Gastroesophageal sphincter (tissue), 4 donors: ENCODE measurements at regions not wholly inside any gene's neighbourhood (a gene's known extent, or its start where the extent isn't known, plus 50 kb on each side); places are given as distances from the start of the nearest gene placed in this dataset.
A peak's percentile ranks its signal among the peaks of the same experiment; 100 is the strongest.

ENCODE experiments used
- ATAC-seq: fragments of 150-250 bp; one replicate; pipeline ENCODE4 v1.9.1; 2016; ENCODE audit warnings: mild to moderate bottlenecking, moderate library complexity
- H3K27ac ChIP-seq, 4 donors: fragments of 200-600 bp; sonication (generic) in 3 of 4; 1 replicate in 3 of 4; 2 replicates in 1 of 4; pipeline ENCODE4 v1.5.1; 2016 to 2019
- H3K27me3 ChIP-seq: fragments of 200-600 bp; sonication (generic); one replicate; pipeline ENCODE4 v1.5.1; 2019
- H3K36me3 ChIP-seq, 2 donors: fragments of 200-600 bp; sonication (generic); one replicate each; pipeline ENCODE4 v1.5.1; 2019; ENCODE audit warnings: control low read depth in 1 of 2
- H3K4me1 ChIP-seq, 3 donors: fragments of 200-600 bp; sonication (generic); 1 replicate in 2 of 3; 2 replicates in 1 of 3; pipeline ENCODE4 v1.5.1; 2016 to 2019; ENCODE audit warnings: control low read depth in 2 of 3
- H3K4me3 ChIP-seq, 2 donors: fragments of 200-600 bp; sonication (generic); one replicate each; pipeline ENCODE4 v1.5.1; 2019; ENCODE audit warnings: mild to moderate bottlenecking in 1 of 2, moderate library complexity in 1 of 2
- H3K9me3 ChIP-seq, 3 donors: fragments of 200-600 bp; sonication (generic); one replicate each; pipeline ENCODE4 v1.5.1; 2017 to 2019; ENCODE audit warnings: control low read depth in 2 of 3
- EP300 ChIP-seq: sonication (generic); formaldehyde crosslinking; IDR thresholded peaks from one replicate; pipeline ENCODE4 v1.6.1; 2017; ENCODE audit warnings: antibody characterized with exemption, mild to moderate bottlenecking
- POLR2A ChIP-seq, 2 donors: fragments of 450-650 bp; IDR thresholded peaks; one replicate each; pipeline ENCODE4 v1.6.1; 2017; ENCODE audit warnings: antibody characterized with exemption in 2 of 2, mild to moderate bottlenecking in 2 of 2, moderate library complexity in 1 of 2
- POLR2AphosphoS5 ChIP-seq: sonication (generic); formaldehyde crosslinking; IDR thresholded peaks from one replicate; pipeline ENCODE4 v1.6.1; 2017; ENCODE audit warnings: antibody characterized with exemption
- WGBS, 2 donors: methylation state at CpG; one replicate each; pipeline ENCODE4 v1.1.5; 2018; ENCODE audit warnings: low coverage in 1 of 2; 5-methylcytosine and 5-hydroxymethylcytosine counted together
- TF ChIP-seq, protein P1 (sequence below), 4 experiments: fragments of 200-600 bp in 2 of 4; fragments of 450-650 bp in 2 of 4; sonication (generic) in 1 of 4; IDR thresholded peaks; one replicate each; pipeline ENCODE4 v1.5.1; 2017 to 2019; ENCODE audit warnings: antibody characterized with exemption in 4 of 4, mild to moderate bottlenecking in 2 of 4, moderate library complexity in 2 of 4

DNA sequence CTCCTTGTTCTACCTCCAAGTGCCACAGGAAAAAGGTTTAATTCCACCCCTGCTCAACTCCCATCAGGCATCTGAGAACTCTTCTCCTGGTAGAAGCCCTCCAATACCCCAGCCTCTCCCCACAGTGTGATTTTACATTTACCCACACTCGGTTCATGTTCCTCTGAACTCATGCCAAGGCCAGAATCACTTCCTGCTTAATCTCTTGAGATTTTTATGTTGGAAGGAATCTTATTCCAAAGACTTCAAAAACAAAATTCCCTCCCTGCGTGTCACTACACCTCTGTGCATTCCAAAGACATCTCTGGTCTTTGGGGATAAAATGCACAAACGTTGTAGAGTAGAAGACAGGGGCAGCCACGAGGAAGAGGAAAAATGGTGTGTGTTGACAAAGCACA lies 186.8 kb downstream of the ACTL7B start:
- no peaks in the 10 kb centered on the region for H3K27me3 ChIP-seq
- ATAC-seq, result no peak
- TF ChIP-seq POLR2A (IDR thresholded peaks at IDR 0.05), result no peak
- TF ChIP-seq EP300, result no peak
- TF ChIP-seq POLR2AphosphoS5, result no peak
- TF ChIP-seq, protein P1, sequence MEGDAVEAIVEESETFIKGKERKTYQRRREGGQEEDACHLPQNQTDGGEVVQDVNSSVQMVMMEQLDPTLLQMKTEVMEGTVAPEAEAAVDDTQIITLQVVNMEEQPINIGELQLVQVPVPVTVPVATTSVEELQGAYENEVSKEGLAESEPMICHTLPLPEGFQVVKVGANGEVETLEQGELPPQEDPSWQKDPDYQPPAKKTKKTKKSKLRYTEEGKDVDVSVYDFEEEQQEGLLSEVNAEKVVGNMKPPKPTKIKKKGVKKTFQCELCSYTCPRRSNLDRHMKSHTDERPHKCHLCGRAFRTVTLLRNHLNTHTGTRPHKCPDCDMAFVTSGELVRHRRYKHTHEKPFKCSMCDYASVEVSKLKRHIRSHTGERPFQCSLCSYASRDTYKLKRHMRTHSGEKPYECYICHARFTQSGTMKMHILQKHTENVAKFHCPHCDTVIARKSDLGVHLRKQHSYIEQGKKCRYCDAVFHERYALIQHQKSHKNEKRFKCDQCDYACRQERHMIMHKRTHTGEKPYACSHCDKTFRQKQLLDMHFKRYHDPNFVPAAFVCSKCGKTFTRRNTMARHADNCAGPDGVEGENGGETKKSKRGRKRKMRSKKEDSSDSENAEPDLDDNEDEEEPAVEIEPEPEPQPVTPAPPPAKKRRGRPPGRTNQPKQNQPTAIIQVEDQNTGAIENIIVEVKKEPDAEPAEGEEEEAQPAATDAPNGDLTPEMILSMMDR (IDR thresholded peaks at IDR 0.05), result no peak
- no peaks in the 10 kb centered on the region for H3K9me3 ChIP-seq
- H3K4me3 ChIP-seq, result no peak overlapping the region
- no peaks in the 10 kb centered on the region for H3K36me3 ChIP-seq
- H3K27ac ChIP-seq, result no peak overlapping the region
- 30 to 38% methylated on average over 3 to 4 of the region's 4 CpGs for WGBS, 2 donors
- no peaks in the 10 kb centered on the region for H3K4me1 ChIP-seq

DNA sequence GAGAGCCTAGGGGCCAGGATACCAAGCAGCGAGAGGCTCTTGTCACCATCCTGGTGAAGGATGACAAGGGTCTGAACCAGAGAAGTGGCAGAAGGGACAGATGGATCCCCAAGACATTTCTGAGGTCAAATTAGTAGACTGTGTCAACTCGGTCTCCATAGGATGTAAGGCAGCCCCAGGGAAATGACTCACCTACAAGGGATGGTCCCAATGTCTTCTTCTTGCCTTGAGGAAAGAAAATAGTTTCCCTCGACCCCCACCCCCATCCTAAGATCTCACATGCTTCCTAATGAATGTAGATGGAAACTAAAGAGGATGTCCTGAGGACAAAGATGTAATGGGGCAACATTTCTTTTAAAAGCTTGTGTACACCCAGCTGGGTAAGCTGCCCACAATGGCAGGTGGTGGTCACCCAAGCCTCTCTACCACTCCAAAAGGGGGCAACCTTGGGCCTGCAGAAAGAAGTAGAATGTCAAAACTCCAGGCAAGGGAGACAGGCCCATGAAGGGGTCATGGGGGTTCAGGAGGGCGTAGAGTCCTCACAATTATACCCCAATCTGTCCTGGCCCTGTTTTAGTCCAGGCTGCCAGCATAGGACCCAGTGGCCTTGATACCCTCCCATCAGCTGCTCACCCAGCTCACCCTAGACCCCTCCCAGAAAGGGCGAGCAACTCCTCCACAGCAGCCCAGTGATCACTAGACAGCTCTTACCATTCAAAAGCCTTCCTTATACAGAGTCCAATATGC lies 187.4 kb downstream of the ACTL7B start:
- no peaks in the 10 kb centered on the region for H3K9me3 ChIP-seq
- H3K27ac ChIP-seq, result no peak overlapping the region
- H3K4me1 ChIP-seq, result no peaks in the 10 kb centered on the region
- no peak overlapping the region for H3K4me3 ChIP-seq
- no peak for ATAC-seq
- no peaks in the 10 kb centered on the region for H3K36me3 ChIP-seq
- TF ChIP-seq POLR2AphosphoS5 (no peak), POLR2A (IDR thresholded peaks at IDR 0.05) (no peak), EP300 (no peak)
- TF ChIP-seq, protein P1 (IDR thresholded peaks at IDR 0.05), result no peak
- H3K27me3 ChIP-seq, result no peaks in the 10 kb centered on the region
- 74 to 80% methylated on average over 2 to 4 of the region's 5 CpGs for WGBS, 2 donors

DNA sequence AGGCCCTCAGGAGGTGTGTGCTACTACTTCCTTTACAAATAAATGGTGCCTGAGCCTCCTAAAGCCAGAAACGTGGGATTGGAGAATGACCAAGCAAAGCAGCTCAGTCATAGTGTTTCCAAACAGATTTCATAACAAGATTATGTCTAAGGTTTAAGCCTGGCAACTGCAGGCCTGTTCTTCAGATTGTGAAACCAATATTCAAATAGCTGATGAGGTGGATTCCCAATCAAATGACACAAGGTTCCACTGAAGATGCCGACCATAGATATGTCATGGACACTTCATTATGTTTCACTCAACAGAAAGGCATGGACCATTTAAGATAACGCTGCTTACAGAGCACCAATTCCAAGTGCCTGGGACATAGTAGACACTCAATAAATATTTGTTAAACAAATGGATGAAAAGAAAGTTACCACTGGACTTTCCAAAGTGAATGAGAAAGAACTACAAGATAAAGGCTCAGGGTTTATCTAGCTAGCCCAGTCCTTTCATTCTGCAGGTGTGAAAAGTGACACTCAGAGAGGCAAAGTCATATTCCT lies 189.5 kb downstream of the ACTL7B start:
- TF ChIP-seq POLR2A (IDR thresholded peaks at IDR 0.05), result no peak
- no peak for TF ChIP-seq POLR2AphosphoS5
- TF ChIP-seq, protein P1 (IDR thresholded peaks at IDR 0.05), result no peak
- no peak for TF ChIP-seq EP300
- H3K27ac ChIP-seq, result no peak overlapping the region
- H3K4me3 ChIP-seq, result no peak overlapping the region
- no peaks in the 10 kb centered on the region for H3K36me3 ChIP-seq
- no peaks in the 10 kb centered on the region for H3K9me3 ChIP-seq
- no peaks in the 10 kb centered on the region for H3K27me3 ChIP-seq
- WGBS, 2 donors, result 73 to 100% methylated on average over 2 to 3 of the region's 3 CpGs
- no peaks in the 10 kb centered on the region for H3K4me1 ChIP-seq
- ATAC-seq, result peak; percentile 18

DNA sequence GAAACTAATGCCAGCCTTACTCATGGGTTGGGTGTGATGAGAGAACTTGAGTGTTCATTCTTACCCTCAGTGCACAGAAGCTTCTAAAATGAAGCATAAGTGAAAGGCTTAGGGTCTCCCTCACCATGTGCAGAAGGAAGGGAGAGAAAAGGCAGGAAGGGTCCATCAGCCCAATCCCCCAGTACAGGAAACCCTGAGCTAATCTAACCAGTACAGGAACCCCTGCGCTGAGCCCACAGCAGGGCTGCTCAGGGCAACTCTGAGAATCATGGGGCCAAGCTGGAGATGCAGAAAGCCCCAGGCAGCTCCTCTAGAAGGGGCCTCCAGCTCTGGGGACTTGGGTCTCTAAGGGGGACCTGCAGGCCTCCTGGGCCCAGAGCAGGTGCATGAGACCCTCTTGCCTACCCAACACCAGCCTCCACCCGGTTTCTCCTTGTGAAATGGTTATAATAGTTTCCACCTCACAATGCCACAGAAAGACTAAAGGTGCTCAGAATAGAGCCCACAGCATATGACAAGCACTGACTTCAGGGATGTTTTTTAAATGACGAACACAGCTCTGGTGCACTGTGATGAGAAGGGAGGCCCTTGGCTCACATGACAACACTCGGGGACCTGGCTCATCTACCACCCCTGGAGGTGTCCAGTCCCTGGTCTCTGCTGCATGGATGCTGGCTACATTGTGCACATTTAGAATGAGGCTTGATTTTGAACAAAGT lies 190.1 kb downstream of the ACTL7B start:
- no peaks in the 10 kb centered on the region for H3K36me3 ChIP-seq
- 60 to 83% methylated on average over 1 of the region's 4 CpGs for WGBS, 2 donors

More for the DNA sequence above, 190.1 kb downstream of the ACTL7B start:
- peak; percentile 40 for ATAC-seq
- H3K4me3 ChIP-seq, result no peak overlapping the region
- no peaks in the 10 kb centered on the region for H3K4me1 ChIP-seq
- H3K27ac ChIP-seq, result no peak overlapping the region
- peaks cover 0 to under 1% (median 0%) of the 10 kb centered on the region in 3 donors for H3K9me3 ChIP-seq
- no peaks in the 10 kb centered on the region for H3K27me3 ChIP-seq
- no peak for TF ChIP-seq POLR2A (IDR thresholded peaks at IDR 0.05)
- TF ChIP-seq, protein P1 (IDR thresholded peaks at IDR 0.05), result no peak
- TF ChIP-seq EP300, result no peak
- no peak for TF ChIP-seq POLR2AphosphoS5
